ENCODE measurements at regions not wholly inside any gene's neighbourhood (a gene's known extent, or its start where the extent isn't known, plus 50 kb on each side); places are given as distances from the start of the nearest gene placed in this dataset.

- no peak for TF ChIP-seq CTCF (IDR thresholded peaks at IDR 0.05)
These were observed 321.8 kb downstream of the HS3ST3B1 start for GRCh38 chr17:14622615-14623101.

DNA sequence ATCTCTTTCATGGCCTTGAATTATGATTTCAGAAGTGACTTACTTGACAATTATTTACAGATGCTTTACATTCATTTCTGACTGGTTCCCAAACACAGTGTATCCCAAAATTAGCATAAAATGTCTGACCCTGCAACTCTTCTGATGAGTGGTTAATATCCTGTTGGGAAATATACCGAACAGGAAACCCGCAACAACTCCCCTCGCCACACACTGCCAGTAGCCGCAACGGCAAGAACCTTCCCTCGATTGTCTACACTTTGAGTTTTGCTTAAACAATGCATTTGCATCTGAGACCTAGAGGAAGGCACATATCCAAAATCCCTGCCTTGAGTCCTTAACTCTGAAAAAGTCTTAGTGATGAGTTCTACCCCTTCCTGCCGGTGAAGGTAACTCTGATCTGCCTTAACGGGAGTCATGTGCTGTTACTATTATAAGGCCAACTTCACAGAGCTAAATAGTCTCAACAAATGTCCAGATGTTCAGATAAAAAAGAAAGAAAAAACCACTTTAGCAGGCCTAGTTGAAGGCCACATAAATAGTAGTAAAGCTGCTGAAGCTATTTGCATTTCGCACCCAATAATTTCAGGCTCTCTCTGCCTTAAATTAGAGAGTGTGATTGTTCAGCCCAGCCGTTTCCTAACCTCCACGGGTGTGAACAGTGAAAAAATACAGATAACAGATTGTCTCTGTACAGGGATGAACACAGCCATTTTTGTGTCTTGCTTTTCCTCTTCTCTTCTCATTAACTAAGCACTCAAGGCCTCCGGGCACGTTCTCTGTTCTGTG, 321.1 kb downstream of the HS3ST3B1 start:
- no peak for TF ChIP-seq CTCF (IDR thresholded peaks at IDR 0.05)

- TF ChIP-seq CTCF (IDR thresholded peaks at IDR 0.05) = no peak
These were observed 318.9 kb downstream of the HS3ST3B1 start for GRCh38 chr17:14619821-14620220.

- no peak for TF ChIP-seq CTCF (IDR thresholded peaks at IDR 0.05)
These were observed 315.6 kb downstream of the HS3ST3B1 start for GRCh38 chr17:14616528-14616927.

GRCh38 chr17:14605267-14605599, 304.4 kb downstream of the HS3ST3B1 start:
- TF ChIP-seq CTCF (IDR thresholded peaks at IDR 0.05) = no peak

DNA sequence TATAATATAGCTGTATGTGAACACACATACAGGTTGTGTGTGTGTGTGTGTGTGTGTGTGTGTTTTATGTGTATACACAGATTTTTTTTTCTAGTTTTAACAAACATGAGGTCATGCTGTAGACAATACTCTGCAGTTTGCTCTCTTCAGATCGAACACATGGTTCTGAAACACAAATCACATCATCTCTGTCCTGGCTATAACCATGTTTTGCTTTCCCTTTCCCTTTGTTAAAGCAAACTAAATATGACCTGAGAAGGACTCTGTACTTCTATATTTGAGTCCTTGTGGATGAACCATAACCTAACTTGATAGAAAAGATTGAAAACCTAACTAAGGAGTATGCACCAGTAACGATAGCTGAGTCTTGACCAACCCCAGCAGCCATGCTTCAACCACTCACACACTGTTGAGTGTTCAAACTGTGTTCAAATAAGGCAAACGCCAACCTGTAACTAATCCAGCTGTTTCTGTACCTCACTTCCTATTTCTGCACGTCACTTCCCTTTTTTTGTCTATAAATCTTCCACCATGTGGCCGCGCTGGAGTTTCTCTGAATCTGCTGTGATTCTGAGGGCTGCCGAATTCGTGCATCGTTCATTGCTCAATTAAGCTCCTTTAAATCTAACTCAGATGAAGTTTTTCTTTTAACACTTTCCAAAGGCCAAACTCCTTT, 303.8 kb downstream of the HS3ST3B1 start:
- no peak for TF ChIP-seq CTCF (IDR thresholded peaks at IDR 0.05)

DNA sequence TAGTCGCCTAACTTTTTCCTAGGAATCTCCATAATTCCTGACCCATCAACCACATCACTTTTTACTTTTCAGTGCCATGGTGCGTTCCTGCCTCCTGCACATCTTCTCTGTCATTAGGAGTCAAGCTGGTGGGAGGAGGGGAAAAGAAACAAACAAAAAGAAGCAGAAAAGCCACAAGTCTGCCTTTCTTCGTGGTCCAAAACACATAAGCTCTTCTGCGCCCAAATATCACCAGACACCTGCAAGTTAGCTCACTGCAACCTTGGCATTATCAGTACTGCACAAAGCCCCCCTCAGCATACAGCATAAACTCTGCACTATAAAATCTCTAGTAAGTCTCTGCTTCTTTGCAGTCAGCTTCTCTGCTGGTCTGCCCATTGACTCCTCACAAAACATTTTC, 295.3 kb downstream of the HS3ST3B1 start:
- no peak for TF ChIP-seq CTCF (IDR thresholded peaks at IDR 0.05)
